Loucy (cell line): ENCODE measurements at regions not wholly inside any gene's neighbourhood (a gene's known extent, or its start where the extent isn't known, plus 50 kb on each side); places are given as distances from the start of the nearest gene placed in this dataset.

ENCODE experiments used
- H2AFZ ChIP-seq: fragments of 200-600 bp; sonication (generic); 2 replicates; pipeline ENCODE4 v1.6.0; 2016; ENCODE audit warnings: antibody characterized with exemption, mild to moderate bottlenecking, low read length, moderate library complexity
- H3F3A ChIP-seq: fragments of 200-600 bp; 2 replicates; pipeline ENCODE4 v1.6.0; 2016; ENCODE audit warnings: antibody characterized with exemption, low read depth, mild to moderate bottlenecking
- H3K27me3 ChIP-seq: fragments of 200-600 bp; sonication (generic); 2 replicates; pipeline ENCODE4 v1.6.1; 2014; ENCODE audit warnings: low read length, mild to moderate bottlenecking; ENCODE audit not compliant: insufficient read depth, poor library complexity, severe bottlenecking
- H3K36me3 ChIP-seq: fragments of 200-600 bp; sonication (generic); 2 replicates; pipeline ENCODE4 v1.6.1; 2016; ENCODE audit warnings: low read length; ENCODE audit not compliant: insufficient read depth
- H3K4me1 ChIP-seq: fragments of 200-600 bp; sonication (generic); 2 replicates; pipeline ENCODE4 v1.5.1; 2014; ENCODE audit warnings: low read length, mild to moderate bottlenecking; ENCODE audit not compliant: insufficient read depth, poor library complexity, severe bottlenecking
- H3K4me2 ChIP-seq: fragments of 200-600 bp; sonication (generic); 2 replicates; pipeline ENCODE4 v1.6.0; 2014; ENCODE audit warnings: antibody characterized with exemption, low read length, low read depth, mild to moderate bottlenecking; ENCODE audit not compliant: poor library complexity, severe bottlenecking
- H3K4me3 ChIP-seq: fragments of 200-600 bp; sonication (generic); 2 replicates; pipeline ENCODE4 v1.5.1; 2014; ENCODE audit warnings: low read length, mild to moderate bottlenecking, mixed read lengths; ENCODE audit not compliant: poor library complexity, severe bottlenecking
- H3K79me2 ChIP-seq: fragments of 200-600 bp; sonication (generic); 2 replicates; pipeline ENCODE4 v1.6.1; 2014; ENCODE audit warnings: low read length; ENCODE audit not compliant: insufficient read depth
- H3K9ac ChIP-seq: fragments of 200-600 bp; sonication (generic); 2 replicates; pipeline ENCODE4 v1.6.0; 2014; ENCODE audit warnings: mild to moderate bottlenecking, low read depth, low read length, moderate library complexity; ENCODE audit not compliant: poor library complexity, severe bottlenecking
- H3K9me2 ChIP-seq: fragments of 200-600 bp; sonication (generic); replicated peaks from 2 replicates; pipeline ENCODE4 v1.6.1; 2016; ENCODE audit warnings: low read depth, low read length, mixed read lengths
- H3K9me3 ChIP-seq: fragments of 200-600 bp; sonication (generic); 2 replicates; pipeline ENCODE4 v1.6.1; 2014; ENCODE audit warnings: mild to moderate bottlenecking, antibody characterized with exemption, low read length, low read depth; ENCODE audit not compliant: insufficient read depth
- H4K20me1 ChIP-seq: fragments of 200-600 bp; sonication (generic); 2 replicates; pipeline ENCODE4 v1.6.0; 2014; ENCODE audit warnings: antibody characterized with exemption, low read length, mild to moderate bottlenecking; ENCODE audit not compliant: insufficient read depth, poor library complexity, severe bottlenecking
- EZH2phosphoT487 ChIP-seq: fragments of 200-600 bp; IDR thresholded peaks from 2 replicates; pipeline ENCODE4 v1.6.1; 2018; ENCODE audit warnings: antibody characterized with exemption, mild to moderate bottlenecking, moderate library complexity, borderline replicate concordance
- TF ChIP-seq, protein P1 (sequence below): fragments of 200-600 bp; sonication (generic); conservative IDR thresholded peaks from 2 replicates; pipeline ENCODE4 v1.5.1; 2014; ENCODE audit warnings: mild to moderate bottlenecking, antibody characterized with exemption, low read length

DNA sequence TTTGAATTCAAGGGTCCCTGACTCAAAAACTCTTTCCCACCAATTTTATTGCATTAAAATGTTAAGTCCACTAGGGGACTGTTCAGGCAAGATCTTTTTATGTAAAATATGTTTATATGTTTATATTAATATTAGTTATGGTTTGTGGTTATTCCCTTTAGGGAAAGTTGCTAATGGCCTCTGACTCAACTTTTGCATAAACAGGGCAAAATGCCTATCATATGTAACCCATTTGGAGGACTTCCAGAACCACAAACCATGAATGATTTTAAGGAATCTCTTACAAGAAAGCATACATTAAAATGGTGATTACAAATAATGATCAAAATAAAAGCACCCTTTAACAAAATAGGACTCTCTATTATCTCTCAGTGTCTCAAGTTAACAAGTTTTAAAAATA is 1484.5 kb upstream of the ZEB2 start:
- no peaks in the 10 kb centered on the region for H3K9me2 ChIP-seq
- no peaks in the 10 kb centered on the region for H3K36me3 ChIP-seq
- H2AFZ ChIP-seq: no peak overlapping the region
- H3K9me3 ChIP-seq: no peaks in the 10 kb centered on the region
- H3K27me3 ChIP-seq: no peaks in the 10 kb centered on the region
- no peak overlapping the region for H3K4me2 ChIP-seq
- no peak overlapping the region for H3K9ac ChIP-seq
- no peaks in the 10 kb centered on the region for H3K79me2 ChIP-seq
- no peak overlapping the region for H3K4me3 ChIP-seq
- H4K20me1 ChIP-seq: no peaks in the 10 kb centered on the region
- no peaks in the 10 kb centered on the region for H3K4me1 ChIP-seq
- no peaks in the 10 kb centered on the region for H3F3A ChIP-seq
- TF ChIP-seq EZH2phosphoT487: no peak
- TF ChIP-seq, protein P1, sequence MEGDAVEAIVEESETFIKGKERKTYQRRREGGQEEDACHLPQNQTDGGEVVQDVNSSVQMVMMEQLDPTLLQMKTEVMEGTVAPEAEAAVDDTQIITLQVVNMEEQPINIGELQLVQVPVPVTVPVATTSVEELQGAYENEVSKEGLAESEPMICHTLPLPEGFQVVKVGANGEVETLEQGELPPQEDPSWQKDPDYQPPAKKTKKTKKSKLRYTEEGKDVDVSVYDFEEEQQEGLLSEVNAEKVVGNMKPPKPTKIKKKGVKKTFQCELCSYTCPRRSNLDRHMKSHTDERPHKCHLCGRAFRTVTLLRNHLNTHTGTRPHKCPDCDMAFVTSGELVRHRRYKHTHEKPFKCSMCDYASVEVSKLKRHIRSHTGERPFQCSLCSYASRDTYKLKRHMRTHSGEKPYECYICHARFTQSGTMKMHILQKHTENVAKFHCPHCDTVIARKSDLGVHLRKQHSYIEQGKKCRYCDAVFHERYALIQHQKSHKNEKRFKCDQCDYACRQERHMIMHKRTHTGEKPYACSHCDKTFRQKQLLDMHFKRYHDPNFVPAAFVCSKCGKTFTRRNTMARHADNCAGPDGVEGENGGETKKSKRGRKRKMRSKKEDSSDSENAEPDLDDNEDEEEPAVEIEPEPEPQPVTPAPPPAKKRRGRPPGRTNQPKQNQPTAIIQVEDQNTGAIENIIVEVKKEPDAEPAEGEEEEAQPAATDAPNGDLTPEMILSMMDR: no peak

DNA sequence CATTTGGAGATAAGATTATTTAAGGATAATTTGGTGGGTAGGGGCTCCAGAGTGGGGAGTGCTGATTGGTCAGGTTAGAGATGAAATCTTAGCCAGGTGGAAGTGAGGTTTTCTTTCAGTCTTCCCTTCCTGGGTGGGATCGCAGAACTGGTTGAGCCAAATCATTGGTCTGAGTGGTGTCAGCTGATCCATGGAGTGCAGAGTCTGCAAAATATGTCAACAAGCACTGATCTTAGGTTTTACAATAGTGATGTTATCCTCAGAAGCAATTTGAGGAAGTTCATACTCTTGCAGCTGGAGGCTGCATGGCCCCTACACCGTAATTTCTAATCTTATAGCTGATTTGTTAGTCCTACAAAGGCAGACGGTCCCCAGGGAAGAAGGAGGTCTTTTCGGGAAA is 1483.4 kb upstream of the ZEB2 start:
- Histone ChIP-seq H3K27me3 (no peaks in the 10 kb centered on the region), H3K9ac (no peak overlapping the region), H3K9me3 (no peaks in the 10 kb centered on the region), H3K36me3 (no peaks in the 10 kb centered on the region), H3K79me2 (no peaks in the 10 kb centered on the region), H3K4me1 (no peaks in the 10 kb centered on the region), H4K20me1 (no peaks in the 10 kb centered on the region), H2AFZ (no peak overlapping the region), H3K4me3 (no peak overlapping the region), H3K4me2 (no peak overlapping the region), H3K9me2 (no peaks in the 10 kb centered on the region), H3F3A (no peaks in the 10 kb centered on the region)
- no peak for TF ChIP-seq EZH2phosphoT487
- TF ChIP-seq, protein P1: no peak

DNA sequence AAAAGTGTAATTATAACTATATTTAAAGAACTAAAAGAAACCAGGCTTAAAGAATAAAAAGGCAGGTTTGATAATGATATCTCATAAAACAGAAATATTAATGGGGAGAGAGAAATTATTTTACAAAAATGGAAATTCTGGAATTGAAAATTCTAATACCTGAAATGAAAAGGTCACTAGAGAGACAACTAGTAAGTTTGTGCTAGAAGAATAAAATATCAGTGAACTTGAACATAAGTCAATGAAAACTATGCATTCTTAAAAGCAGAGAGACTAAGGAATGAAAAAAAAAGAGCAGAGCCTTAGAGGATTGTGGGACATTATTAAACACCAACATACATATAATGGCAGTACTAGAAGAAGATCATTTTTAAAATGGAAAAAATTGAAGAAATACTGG is 1475.0 kb upstream of the ZEB2 start:
- no peaks in the 10 kb centered on the region; the same call in 1 of the 2 replicates for H3K9me3 ChIP-seq
- H3K27me3 ChIP-seq: no peaks in the 10 kb centered on the region
- H3K9ac ChIP-seq: no peak overlapping the region
- H2AFZ ChIP-seq: no peak overlapping the region
- no peaks in the 10 kb centered on the region for H3K36me3 ChIP-seq
- no peak overlapping the region for H3K4me2 ChIP-seq
- no peak overlapping the region for H3K4me3 ChIP-seq
- H3F3A ChIP-seq: no peaks in the 10 kb centered on the region
- no peak for TF ChIP-seq EZH2phosphoT487
- TF ChIP-seq, protein P1: no peak
- H4K20me1 ChIP-seq: no peaks in the 10 kb centered on the region
- H3K4me1 ChIP-seq: no peaks in the 10 kb centered on the region
- no peaks in the 10 kb centered on the region for H3K79me2 ChIP-seq
- no peaks in the 10 kb centered on the region for H3K9me2 ChIP-seq
